ENCODE measurements at regions not wholly inside any gene's neighbourhood (a gene's known extent, or its start where the extent isn't known, plus 50 kb on each side); places are given as distances from the start of the nearest gene placed in this dataset.

GRCh38 chr16:11409398-11409797, 64.1 kb downstream of the RMI2 start:
- CTCF ChIA-PET, result interaction anchor here (0.7 to 7.4 kb wide), 10 partner anchors 10 to 305 kb away, joined by 3 to 82 read pairs (median 16); no protein-coding TSS in a partner anchor
- Histone ChIP-seq H3K79me2 (ENCODE audit: control insufficient read depth, insufficient read depth, low read length) (no peaks in the 10 kb centered on the region), H2AFZ (ENCODE audit: control insufficient read depth, low read depth, low read length) (no peak overlapping the region), H3K4me1 (ENCODE audit: control insufficient read depth, insufficient read depth, low read length) (no peaks in the 10 kb centered on the region; the same call in 1 of the 2 replicates), H3K27me3 (replicated peaks in 1 of 2; ENCODE audit: control insufficient read depth in 2 of 2, insufficient read depth in 2 of 2, low read length in 1 of 2) (no peaks in the 10 kb centered on the region), H3K36me3 (ENCODE audit: control insufficient read depth in 2 of 2, insufficient read depth in 2 of 2, low read length in 1 of 2) (no peaks in the 10 kb centered on the region), H3K9me3 (replicated peaks; ENCODE audit: control insufficient read depth, insufficient read depth, low read length) (no peaks in the 10 kb centered on the region), H3K27ac (ENCODE audit: control insufficient read depth, insufficient read depth) (no peak overlapping the region), H3K9ac (ENCODE audit: control insufficient read depth, insufficient read depth, low read length) (no peak overlapping the region), H3K4me3 (no peak overlapping the region), H3K4me2 (ENCODE audit: control insufficient read depth, insufficient read depth) (no peak overlapping the region), H4K20me1 (ENCODE audit: control insufficient read depth, insufficient read depth) (no peaks in the 10 kb centered on the region)
- DNase-seq (ENCODE audit: low read depth, low spot score) (no peak), ATAC-seq (no peak), FAIRE-seq (no peak)
- POLR2A ChIA-PET, result no interaction called here
- BruUV-seq (replicated peaks), result no TSS peak
- TF ChIP-seq NR2C2 (IDR thresholded peaks at IDR 0.05; ENCODE audit: borderline replicate concordance, control insufficient read depth, insufficient read length, low read depth) (no peak), NFYA (IDR thresholded peaks at IDR 0.05; ENCODE audit: borderline replicate concordance, low read depth, low read length) (no peak), ZNF207 (IDR thresholded peaks at IDR 0.05; ENCODE audit: borderline replicate concordance) (no peak), ZBTB11 (CRISPR knock-in tag; IDR thresholded peaks at IDR 0.05) (no peak), NKRF (conservative IDR thresholded peaks at IDR 0.05) (no peak), IKZF1 (conservative IDR thresholded peaks at IDR 0.05) (no peak), ZNF274 (IDR thresholded peaks at IDR 0.05; ENCODE audit: insufficient read depth, insufficient read length) (no peak), E4F1 (IDR thresholded peaks at IDR 0.05; ENCODE audit: borderline replicate concordance, partially characterized antibody) (no peak)
- RAD21 ChIA-PET (ENCODE audit: unreplicated experiment), result interaction anchor here (0.5 to 3.7 kb wide), 6 partner anchors 98 to 404 kb away, joined by 3 to 16 read pairs (median 8); no protein-coding TSS in a partner anchor
- 52% methylated on average over 6 of the region's 6 CpGs for WGBS (ENCODE audit: insufficient coverage, insufficient replicate concordance, low lambda C conversion rate, missing lambda C conversion rate)
- intact Hi-C loops (cut with micrococcal nuclease; ENCODE audit: unreplicated experiment) (loop anchor here (5.0 kb wide), 4 partner anchors 98 to 447 kb away; no protein-coding TSS in a partner anchor), in situ Hi-C loops (cut with MboI) (loop anchor here (5.0 kb wide), 1 partner anchor 408 kb away; no protein-coding TSS in a partner anchor)
- SMC1A ChIA-PET (ENCODE audit: uncharacterized antibody, unreplicated experiment), result interaction anchor here (0.6 to 6.5 kb wide), 9 partner anchors 13 to 659 kb away, joined by 3 to 52 read pairs (median 3); no protein-coding TSS in a partner anchor

Measured in GM12878 (cell line).